IMR-90 (cell line): ENCODE measurements at regions not wholly inside any gene's neighbourhood (a gene's known extent, or its start where the extent isn't known, plus 50 kb on each side); places are given as distances from the start of the nearest gene placed in this dataset.

ENCODE experiments used
- ATAC-seq: fragments of 200-7000 bp; cut with Tn5 transposase; 2 replicates; pipeline ENCODE4 v1.9.1; 2020; ENCODE audit warnings: low read depth, mild to moderate bottlenecking, moderate library complexity
- BruUV-seq: library from RNA; stranded (reverse); fragments of 400-500 nt; replicated peaks from 2 replicates; lab custom pipeline; 2021; lab: Mats Ljungman, UMichigan
- CTCF ChIA-PET: fragments of 300-600 bp; formaldehyde crosslinking; extraction: SDS; loops from one replicate; lab custom pipeline; 2021; ENCODE audit warnings: antibody characterized with exemption; lab: Yijun Ruan, JAX
- POLR2A ChIA-PET: fragments of 300-600 bp; sonication (Branson Sonifier 250); formaldehyde crosslinking; loops from one replicate; lab custom pipeline; 2022; ENCODE audit warnings: antibody characterized with exemption; ENCODE audit not compliant: unreplicated experiment; lab: Charles Lee
- DNase-seq: peaks from one replicate; pipeline ENCODE4 v3.0.0; 2013
- H2AFZ ChIP-seq: replicated peaks from 2 replicates; pipeline ENCODE3; 2013; ENCODE audit warnings: low read length, mild to moderate bottlenecking; ENCODE audit not compliant: poor library complexity
- H2AK5ac ChIP-seq: 2 replicates; pipeline ENCODE4 v1.6.1; 2013; ENCODE audit warnings: low read depth, low read length, inconsistent platforms
- H2AK9ac ChIP-seq: replicated peaks from 2 replicates; pipeline ENCODE3; 2013; ENCODE audit warnings: mild to moderate bottlenecking, low read depth, low read length, moderate library complexity; ENCODE audit not compliant: poor library complexity
- H2BK120ac ChIP-seq: 2 replicates; pipeline ENCODE4 v1.6.1; 2013; ENCODE audit warnings: low read depth, low read length, inconsistent platforms
- H2BK15ac ChIP-seq: 3 replicates; pipeline ENCODE4 v1.6.1; 2013; ENCODE audit warnings: low read depth, low read length, inconsistent platforms
- H2BK20ac ChIP-seq: 2 replicates; pipeline ENCODE4 v1.6.1; 2013; ENCODE audit warnings: low read depth, mild to moderate bottlenecking, inconsistent platforms, low read length, moderate library complexity
- H2BK5ac ChIP-seq: 2 replicates; pipeline ENCODE4 v1.6.1; 2013; ENCODE audit warnings: mild to moderate bottlenecking, low read depth, low read length, inconsistent platforms; ENCODE audit not compliant: poor library complexity, severe bottlenecking
- H3K14ac ChIP-seq: replicated peaks from 2 replicates; pipeline ENCODE4 v1.6.1; 2013; ENCODE audit warnings: low read depth, low read length, inconsistent platforms
- H3K18ac ChIP-seq: 2 replicates; pipeline ENCODE4 v1.6.1; 2013; ENCODE audit warnings: low read depth, low read length, control low read depth
- H3K23ac ChIP-seq: 2 replicates; pipeline ENCODE4 v1.6.1; 2013; ENCODE audit warnings: low read depth, low read length, inconsistent platforms
- H3K27ac ChIP-seq: 2 replicates; pipeline ENCODE4 v1.5.1; 2013; ENCODE audit warnings: mild to moderate bottlenecking, control low read depth, low read length; ENCODE audit not compliant: insufficient read depth
- H3K27me3 ChIP-seq: 2 replicates; pipeline ENCODE4 v1.6.1; 2013; ENCODE audit warnings: low read length; ENCODE audit not compliant: control insufficient read depth, insufficient read depth
- H3K36me3 ChIP-seq: 2 replicates; pipeline ENCODE4 v1.6.1; 2013; ENCODE audit warnings: low read length, mixed read lengths; ENCODE audit not compliant: control insufficient read depth, insufficient read depth
- H3K4ac ChIP-seq: 2 replicates; pipeline ENCODE4 v1.6.1; 2013; ENCODE audit warnings: low read depth, low read length, inconsistent platforms
- H3K4me1 ChIP-seq: 2 replicates; pipeline ENCODE4 v1.6.1; 2013; ENCODE audit warnings: low read length, mixed read lengths; ENCODE audit not compliant: control insufficient read depth, insufficient read depth
- H3K4me2 ChIP-seq: 2 replicates; pipeline ENCODE4 v1.6.1; 2013; ENCODE audit warnings: low read depth, mild to moderate bottlenecking, control low read depth, low read length, moderate library complexity
- H3K4me3 ChIP-seq: 2 replicates; pipeline ENCODE4 v1.5.1; 2013; ENCODE audit warnings: low read depth, mild to moderate bottlenecking, control low read depth, low read length, moderate library complexity; ENCODE audit not compliant: insufficient read depth
- H3K56ac ChIP-seq: 2 replicates; pipeline ENCODE4 v1.6.1; 2013; ENCODE audit warnings: low read length, inconsistent platforms; ENCODE audit not compliant: insufficient read depth; ENCODE audit errors: extremely low read depth
- H3K79me1 ChIP-seq, 2 experiments: 2 replicates each; pipeline ENCODE4 v1.6.1; 2013; ENCODE audit warnings: low read length in 2 of 2, inconsistent platforms in 1 of 2, low read depth in 1 of 2
- H3K9ac ChIP-seq: 2 replicates; pipeline ENCODE4 v1.6.1; 2013; ENCODE audit warnings: low read depth, low read length, control low read depth
- H3K9me1 ChIP-seq: 2 replicates; pipeline ENCODE4 v1.6.1; 2013; ENCODE audit warnings: low read length, inconsistent platforms; ENCODE audit not compliant: insufficient read depth
- H3K9me3 ChIP-seq: 2 replicates; pipeline ENCODE4 v1.6.1; 2013; ENCODE audit warnings: low read length; ENCODE audit not compliant: control insufficient read depth, insufficient read depth
- H4K20me1 ChIP-seq: 2 replicates; pipeline ENCODE4 v1.6.1; 2013; ENCODE audit warnings: low read length, inconsistent platforms; ENCODE audit not compliant: insufficient read depth
- H4K5ac ChIP-seq: 2 replicates; pipeline ENCODE4 v1.6.1; 2013; ENCODE audit warnings: mild to moderate bottlenecking, low read depth, low read length, control low read depth
- H4K8ac ChIP-seq, 2 experiments: 2 replicates each; pipeline ENCODE4 v1.6.1; 2013; ENCODE audit warnings: low read depth in 2 of 2, low read length in 2 of 2, control low read depth in 1 of 2, inconsistent platforms in 1 of 2
- H4K91ac ChIP-seq: 2 replicates; pipeline ENCODE4 v1.6.1; 2013; ENCODE audit warnings: low read depth, low read length, inconsistent platforms; ENCODE audit not compliant: insufficient read depth
- CTCF ChIP-seq: conservative IDR thresholded peaks from 2 replicates; pipeline ENCODE4 v1.5.1; 2012; ENCODE audit warnings: mild to moderate bottlenecking, low read depth, low read length, improper control_type of control experiment
- MXI1 ChIP-seq: IDR thresholded peaks from 2 replicates; pipeline ENCODE4 v1.6.1; 2012; ENCODE audit warnings: low read depth, mild to moderate bottlenecking, low read length, moderate library complexity, borderline replicate concordance
- RCOR1 ChIP-seq: IDR thresholded peaks from 2 replicates; pipeline ENCODE4 v1.6.1; 2012; ENCODE audit warnings: mild to moderate bottlenecking, low read length, improper control_type of control experiment; ENCODE audit not compliant: insufficient replicate concordance
- WGBS, 2 experiments: methylation state at CpG; one replicate each; pipeline versions ENCODE4 v1.1.5 to v1.1.7; 2013; ENCODE audit warnings: missing lambda C conversion rate in 2 of 2; ENCODE audit not compliant: insufficient read length in 1 of 2; ENCODE audit errors: extremely low coverage in 2 of 2; 5-methylcytosine and 5-hydroxymethylcytosine counted together
- dilution Hi-C: fragments of 300-500 bp; cut with HindIII; formaldehyde crosslinking; loops from one replicate; pipeline ENCODE4 v1.14.3; 2018; ENCODE audit warnings: low sequenced_read_pairs; ENCODE audit not compliant: unreplicated experiment
- in situ Hi-C: fragments of 300-500 bp; cut with MboI; formaldehyde crosslinking; loops from 3 replicates; pipeline ENCODE4 v1.14.3; 2019; ENCODE audit warnings: low sequenced_read_pairs, inconsistent platforms, mixed read lengths
- intact Hi-C: fragments of 100-400 bp; cut with micrococcal nuclease; formaldehyde crosslinking; loops from 2 replicates; pipeline ENCODE4 v1.10.0; 2022

GRCh38 chr15:100765467-100766241, 114.0 kb upstream of the ALDH1A3 start:
- no peaks in the 10 kb centered on the region for H3K9me3 ChIP-seq
- no peak overlapping the region for H3K4me2 ChIP-seq
- peak overlapping the region; percentile 78 for H2AFZ ChIP-seq
- no peak overlapping the region for H4K91ac ChIP-seq
- dilution Hi-C loops (no loop called here), in situ Hi-C loops (no loop called here), intact Hi-C loops (no loop called here)
- no peak overlapping the region; the same call in 2 of the 3 replicates for H2BK15ac ChIP-seq
- no peak overlapping the region for H2BK5ac ChIP-seq
- H2AK5ac ChIP-seq: peak overlapping the region; percentile 57; the same call in 1 of the 2 replicates
- peak; percentile 88 for TF ChIP-seq RCOR1
- no peak for TF ChIP-seq MXI1
- 0 out of 2 replicates have a peak, but pooled peaks have one; percentile 8 for TF ChIP-seq CTCF
- DNase-seq (no peak), ATAC-seq (no peak)
- H4K5ac ChIP-seq: no peak overlapping the region
- peaks cover 8% of the 10 kb centered on the region for H3K4me1 ChIP-seq
- H3K4ac ChIP-seq: no peak overlapping the region; the same call in 1 of the 2 replicates
- 0 out of 4 replicates have a peak overlapping the region, but pooled peaks of 1 of the 2 experiments have one; percentile 61 for H4K8ac ChIP-seq
- ChIA-PET CTCF (interaction anchor here (0.7 kb wide), 1 partner anchor 105 kb away, joined by 3 read pairs; no protein-coding TSS in a partner anchor), POLR2A (interaction anchor here (0.6 kb wide), 1 partner anchor 1492 kb away, joined by 3 read pairs; no protein-coding TSS in a partner anchor)
- no peaks in the 10 kb centered on the region for H3K79me1 ChIP-seq
- no peak overlapping the region; the same call in 1 of the 2 replicates for H3K18ac ChIP-seq
- H2AK9ac ChIP-seq: peak overlapping the region; percentile 69
- peak overlapping the region; percentile 42; the same call in 1 of the 2 replicates for H2BK120ac ChIP-seq
- peaks cover 2% of the 10 kb centered on the region; the same call in 1 of the 2 replicates for H3K9me1 ChIP-seq
- H3K56ac ChIP-seq: no peak overlapping the region
- H3K14ac ChIP-seq: no peak overlapping the region
- BruUV-seq: no TSS peak
- no peaks in the 10 kb centered on the region for H4K20me1 ChIP-seq
- H3K23ac ChIP-seq: no peak overlapping the region
- WGBS, 2 experiments: 84% methylated on average over 9 of the region's 24 CpGs; no CpG with 5 or more reads in 1 of the 2 experiments
- H3K9ac ChIP-seq: no peak overlapping the region
- no peak overlapping the region for H3K27ac ChIP-seq
- no peaks in the 10 kb centered on the region for H3K27me3 ChIP-seq
- H3K36me3 ChIP-seq: no peaks in the 10 kb centered on the region
- no peak overlapping the region for H3K4me3 ChIP-seq
- H2BK20ac ChIP-seq: 0 out of 2 replicates have a peak overlapping the region, but pooled peaks have one; percentile 42
